Hepatocyte (in vitro differentiated cells): ENCODE measurements at regions not wholly inside any gene's neighbourhood (a gene's known extent, or its start where the extent isn't known, plus 50 kb on each side); places are given as distances from the start of the nearest gene placed in this dataset.

ENCODE experiments used
- EZH2 ChIP-seq: fragments of 200-600 bp; sonication (generic); IDR thresholded peaks from 2 replicates; pipeline ENCODE4 v1.6.1; 2016; ENCODE audit warnings: antibody characterized with exemption, mild to moderate bottlenecking, borderline replicate concordance
- EZH2phosphoT487 ChIP-seq: fragments of 200-600 bp; sonication (generic); IDR thresholded peaks from one replicate; pipeline ENCODE4 v1.6.1; 2018; ENCODE audit warnings: antibody characterized with exemption, mild to moderate bottlenecking, low read depth, moderate library complexity; ENCODE audit not compliant: unreplicated experiment, severe bottlenecking
- TF ChIP-seq, protein P1 (sequence below): fragments of 200-600 bp; sonication (generic); IDR thresholded peaks from 2 replicates; pipeline ENCODE4 v1.5.1; 2016; ENCODE audit warnings: antibody characterized with exemption, mild to moderate bottlenecking; ENCODE audit not compliant: poor library complexity

DNA sequence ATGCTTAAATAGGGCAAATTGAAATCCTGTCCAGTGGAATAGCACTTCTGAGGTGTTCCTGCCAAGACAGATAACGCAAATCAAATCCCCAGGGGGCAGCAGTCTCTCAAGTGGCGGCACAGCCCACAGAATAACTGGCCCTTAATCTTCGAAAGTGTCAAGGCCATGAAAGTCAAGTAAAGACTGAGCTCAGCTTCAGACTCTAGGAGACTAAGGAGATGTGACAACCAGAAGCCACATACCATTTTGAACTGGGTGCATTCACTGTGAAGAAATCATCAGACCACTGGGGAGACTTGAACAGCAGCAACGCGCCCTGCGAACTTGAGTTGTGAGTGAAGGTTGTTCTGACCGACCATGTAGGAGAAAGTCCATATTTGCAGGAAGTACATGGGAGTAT is 66.0 kb upstream of the ASAP2 start:
- TF ChIP-seq EZH2 (no peak), EZH2phosphoT487 (no peak)
- TF ChIP-seq, protein P1, sequence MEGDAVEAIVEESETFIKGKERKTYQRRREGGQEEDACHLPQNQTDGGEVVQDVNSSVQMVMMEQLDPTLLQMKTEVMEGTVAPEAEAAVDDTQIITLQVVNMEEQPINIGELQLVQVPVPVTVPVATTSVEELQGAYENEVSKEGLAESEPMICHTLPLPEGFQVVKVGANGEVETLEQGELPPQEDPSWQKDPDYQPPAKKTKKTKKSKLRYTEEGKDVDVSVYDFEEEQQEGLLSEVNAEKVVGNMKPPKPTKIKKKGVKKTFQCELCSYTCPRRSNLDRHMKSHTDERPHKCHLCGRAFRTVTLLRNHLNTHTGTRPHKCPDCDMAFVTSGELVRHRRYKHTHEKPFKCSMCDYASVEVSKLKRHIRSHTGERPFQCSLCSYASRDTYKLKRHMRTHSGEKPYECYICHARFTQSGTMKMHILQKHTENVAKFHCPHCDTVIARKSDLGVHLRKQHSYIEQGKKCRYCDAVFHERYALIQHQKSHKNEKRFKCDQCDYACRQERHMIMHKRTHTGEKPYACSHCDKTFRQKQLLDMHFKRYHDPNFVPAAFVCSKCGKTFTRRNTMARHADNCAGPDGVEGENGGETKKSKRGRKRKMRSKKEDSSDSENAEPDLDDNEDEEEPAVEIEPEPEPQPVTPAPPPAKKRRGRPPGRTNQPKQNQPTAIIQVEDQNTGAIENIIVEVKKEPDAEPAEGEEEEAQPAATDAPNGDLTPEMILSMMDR, result no peak
